GM21360 (cell line): ENCODE measurements at regions not wholly inside any gene's neighbourhood (a gene's known extent, or its start where the extent isn't known, plus 50 kb on each side); places are given as distances from the start of the nearest gene placed in this dataset.

ENCODE experiments used
- ATAC-seq: cut with Tn5 transposase; IDR thresholded peaks from one replicate; pipeline ENCODE4 v1.9.1; 2021; ENCODE audit warnings: mild to moderate bottlenecking, moderate library complexity; ENCODE audit not compliant: unreplicated experiment

DNA sequence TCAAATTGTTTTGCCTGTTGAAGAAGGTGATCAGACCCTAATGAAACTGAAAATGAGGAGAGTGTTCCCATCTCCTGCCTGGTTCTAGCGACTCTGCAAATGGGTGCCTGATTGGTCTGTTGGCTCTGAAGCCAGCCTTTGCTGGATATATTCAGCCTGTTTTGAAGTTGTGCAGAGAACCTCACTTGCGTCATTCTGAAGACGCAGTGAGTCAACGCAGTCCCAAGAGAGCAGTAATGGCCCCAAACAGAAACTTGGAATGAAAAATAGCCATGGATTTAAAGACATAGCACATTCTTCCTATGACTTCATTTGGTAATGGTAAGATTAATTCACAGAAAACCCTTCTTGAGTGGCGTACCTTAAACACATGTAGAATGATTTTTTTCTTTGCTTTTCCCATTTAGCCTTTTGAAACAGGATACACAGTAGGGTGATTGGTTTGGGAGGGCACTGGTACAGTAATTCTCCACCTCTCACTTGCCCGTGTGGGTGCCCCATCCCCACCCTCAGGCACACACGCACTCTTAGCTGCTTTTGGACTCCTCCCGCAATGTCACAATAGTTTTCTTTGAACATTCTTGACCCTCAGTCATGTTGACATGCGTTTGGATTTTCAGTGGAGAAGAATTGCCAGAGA, 54.1 kb upstream of the ABL1 start:
- no peak for ATAC-seq

- ATAC-seq, result no peak
Measured at GRCh38 chr9:130781569-130781968, 53.5 kb upstream of the ABL1 start.

DNA sequence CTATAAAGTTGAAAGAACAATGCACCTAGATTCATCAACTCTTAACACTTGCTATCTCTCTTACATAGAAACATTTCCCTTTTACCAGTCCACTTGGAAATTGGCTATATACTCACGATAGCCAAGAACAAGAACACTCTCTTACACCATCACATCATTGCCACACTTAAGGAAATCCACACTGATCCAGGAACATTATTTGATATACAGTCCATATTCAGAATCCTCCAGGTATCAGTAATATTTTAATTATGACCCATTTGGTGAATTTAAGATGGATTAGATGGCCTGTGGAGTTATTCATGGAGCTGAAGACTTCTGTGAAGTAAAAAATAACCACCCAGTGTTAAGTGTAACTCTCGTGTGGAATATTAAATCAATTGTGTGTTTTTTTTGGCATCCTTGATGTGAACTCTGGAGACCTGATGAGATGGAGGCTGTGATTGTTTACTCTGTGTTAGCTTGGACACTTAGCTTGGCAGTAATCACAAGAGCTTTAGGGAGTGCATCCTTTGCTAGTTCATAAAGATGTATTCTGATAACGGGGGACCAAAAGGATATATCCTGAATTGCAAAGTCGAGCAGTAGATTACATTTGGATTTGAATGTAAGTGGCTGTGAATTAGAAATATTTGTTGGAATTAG, 52.0 kb upstream of the ABL1 start:
- no peak for ATAC-seq

- ATAC-seq, result no peak
Measured at GRCh38 chr9:130785053-130785452, 50.0 kb upstream of the ABL1 start.
